GM23338 (cell line): ENCODE measurements at regions not wholly inside any gene's neighbourhood (a gene's known extent, or its start where the extent isn't known, plus 50 kb on each side); places are given as distances from the start of the nearest gene placed in this dataset.

Source experiments
- ATAC-seq: fragments of 200-7000 bp; cut with Tn5 transposase; 3 replicates; pipeline ENCODE4 v1.9.1; 2020
- DNase-seq: peaks from one replicate; pipeline ENCODE4 v3.0.0-alpha.2; 2015; ENCODE audit warnings: low spot score
- H2AFZ ChIP-seq: fragments of 200-600 bp; sonication (generic); 2 replicates; pipeline ENCODE4 v1.8.0; 2016; ENCODE audit warnings: antibody characterized with exemption, mild to moderate bottlenecking, moderate library complexity
- H3F3A ChIP-seq: fragments of 200-600 bp; sonication (generic); replicated peaks from 2 replicates; pipeline ENCODE4 v1.8.0; 2017; ENCODE audit warnings: antibody characterized with exemption, mixed run types, low read depth
- H3K27ac ChIP-seq: fragments of 200-600 bp; sonication (generic); 2 replicates; pipeline ENCODE4 v1.6.1; 2016; ENCODE audit warnings: low read depth
- H3K27me3 ChIP-seq: fragments of 200-600 bp; sonication (generic); 2 replicates; pipeline ENCODE4 v1.8.0; 2016; ENCODE audit warnings: mild to moderate bottlenecking, mixed run types, moderate library complexity; ENCODE audit not compliant: insufficient read depth
- H3K36me3 ChIP-seq: fragments of 200-600 bp; sonication (generic); 2 replicates; pipeline ENCODE4 v1.8.0; 2016; ENCODE audit warnings: mild to moderate bottlenecking; ENCODE audit not compliant: insufficient read depth
- H3K4me1 ChIP-seq: fragments of 200-600 bp; sonication (generic); 2 replicates; pipeline ENCODE4 v1.8.0; 2016; ENCODE audit warnings: mild to moderate bottlenecking, moderate library complexity; ENCODE audit not compliant: insufficient read depth
- H3K4me2 ChIP-seq: fragments of 200-600 bp; sonication (generic); 2 replicates; pipeline ENCODE4 v1.7.1; 2017; ENCODE audit warnings: mixed run types
- H3K4me3 ChIP-seq: fragments of 200-600 bp; sonication (generic); 2 replicates; pipeline ENCODE4 v1.6.1; 2016; ENCODE audit warnings: mixed run types
- H3K79me2 ChIP-seq: fragments of 200-600 bp; sonication (generic); replicated peaks from 2 replicates; pipeline ENCODE4 v1.8.0; 2017; ENCODE audit warnings: mild to moderate bottlenecking; ENCODE audit not compliant: insufficient read depth
- H3K9me2 ChIP-seq: fragments of 200-600 bp; sonication (generic); 2 replicates; pipeline ENCODE4 v1.8.0; 2017; ENCODE audit not compliant: insufficient read depth
- H4K20me1 ChIP-seq: fragments of 200-600 bp; sonication (generic); replicated peaks from 2 replicates; pipeline ENCODE4 v1.8.0; 2017; ENCODE audit warnings: mild to moderate bottlenecking; ENCODE audit not compliant: insufficient read depth
- H3K27ac Mint-ChIP-seq: 2 replicates; pipeline ENCODE4 v1.8.0; 2020; ENCODE audit warnings: inconsistent platforms, mild to moderate bottlenecking, moderate library complexity, mixed read lengths
- H3K27me3 Mint-ChIP-seq: 3 replicates; pipeline ENCODE4 v1.8.0; 2022; ENCODE audit warnings: low read depth, mild to moderate bottlenecking, moderate library complexity, mixed read lengths, inconsistent platforms; ENCODE audit not compliant: insufficient read depth, poor library complexity
- H3K36me3 Mint-ChIP-seq: 3 replicates; pipeline ENCODE4 v1.8.0; 2021; ENCODE audit warnings: low read depth, mild to moderate bottlenecking, inconsistent platforms, moderate library complexity, mixed read lengths
- H3K4me1 Mint-ChIP-seq: 3 replicates; pipeline ENCODE4 v1.8.0; 2020; ENCODE audit warnings: mild to moderate bottlenecking, inconsistent platforms, mixed read lengths
- H3K4me3 Mint-ChIP-seq: 3 replicates; pipeline ENCODE4 v1.8.0; 2021; ENCODE audit warnings: moderate library complexity, mild to moderate bottlenecking, inconsistent platforms, mixed read lengths
- H3K9me3 Mint-ChIP-seq: 3 replicates; pipeline ENCODE4 v1.8.0; 2020; ENCODE audit warnings: moderate library complexity, mild to moderate bottlenecking, inconsistent platforms, mixed read lengths
- EZH2phosphoT487 ChIP-seq: fragments of 200-600 bp; sonication (generic); IDR thresholded peaks from one replicate; pipeline ENCODE4 v1.8.1; 2018; ENCODE audit warnings: antibody characterized with exemption; ENCODE audit not compliant: unreplicated experiment
- STAT1 ChIP-seq: IDR thresholded peaks from one replicate; pipeline ENCODE4 v1.6.1; 2016; ENCODE audit warnings: antibody characterized with exemption; ENCODE audit not compliant: unreplicated experiment
- TF ChIP-seq, protein P1 (sequence below): IDR thresholded peaks from one replicate; pipeline ENCODE4 v1.6.1; 2018; ENCODE audit warnings: antibody characterized with exemption; ENCODE audit not compliant: unreplicated experiment
- TF ChIP-seq, protein P2 (sequence below): IDR thresholded peaks from 2 replicates; pipeline ENCODE4 v1.6.1; 2016; ENCODE audit warnings: antibody characterized with exemption
- TF ChIP-seq, protein P3 (sequence below): fragments of 250-450 bp; sonication (Bioruptor Pico); IDR thresholded peaks from 2 replicates; pipeline ENCODE4 v1.5.0; 2020; ENCODE audit warnings: mild to moderate bottlenecking, moderate library complexity

DNA sequence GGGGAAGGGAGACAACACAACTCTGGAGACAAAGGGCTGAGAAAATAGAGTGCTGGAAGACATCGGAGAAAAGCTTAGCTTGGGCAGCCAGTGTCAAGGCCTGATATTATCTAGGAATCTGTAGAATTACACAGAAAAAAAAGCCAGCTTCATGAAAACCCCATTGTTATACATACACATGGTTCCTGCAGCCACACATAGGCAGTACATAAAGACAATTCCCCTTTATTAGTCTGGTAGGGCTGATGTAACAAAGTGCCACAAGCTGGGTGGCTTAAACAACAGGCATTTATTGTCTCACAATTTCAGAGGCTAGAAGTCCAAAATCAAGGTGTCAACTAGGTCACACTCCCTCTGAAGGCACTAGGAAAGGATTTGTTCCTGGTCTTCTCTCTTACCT is 503.5 kb downstream of the MID1IP1 start:
- H3F3A ChIP-seq = no peaks in the 10 kb centered on the region
- H3K4me1 Mint-ChIP-seq = 0 out of 3 replicates have a peak, but pooled peaks cover under 1% of the 10 kb centered on the region
- H3K36me3 ChIP-seq = no peaks in the 10 kb centered on the region

More for the DNA sequence above, 503.5 kb downstream of the MID1IP1 start:
- no peak overlapping the region for H3K27ac ChIP-seq
- no peak overlapping the region for H2AFZ ChIP-seq
- no peaks in the 10 kb centered on the region for H3K79me2 ChIP-seq
- H4K20me1 ChIP-seq = no peaks in the 10 kb centered on the region
- no peak overlapping the region for H3K4me2 ChIP-seq
- no peak overlapping the region for H3K4me3 ChIP-seq
- H3K9me3 Mint-ChIP-seq = peaks cover 29% of the 10 kb centered on the region; the same call in 2 of the 3 replicates
- no peaks in the 10 kb centered on the region for H3K36me3 Mint-ChIP-seq
- TF ChIP-seq EZH2phosphoT487 = no peak
- TF ChIP-seq, protein P1, sequence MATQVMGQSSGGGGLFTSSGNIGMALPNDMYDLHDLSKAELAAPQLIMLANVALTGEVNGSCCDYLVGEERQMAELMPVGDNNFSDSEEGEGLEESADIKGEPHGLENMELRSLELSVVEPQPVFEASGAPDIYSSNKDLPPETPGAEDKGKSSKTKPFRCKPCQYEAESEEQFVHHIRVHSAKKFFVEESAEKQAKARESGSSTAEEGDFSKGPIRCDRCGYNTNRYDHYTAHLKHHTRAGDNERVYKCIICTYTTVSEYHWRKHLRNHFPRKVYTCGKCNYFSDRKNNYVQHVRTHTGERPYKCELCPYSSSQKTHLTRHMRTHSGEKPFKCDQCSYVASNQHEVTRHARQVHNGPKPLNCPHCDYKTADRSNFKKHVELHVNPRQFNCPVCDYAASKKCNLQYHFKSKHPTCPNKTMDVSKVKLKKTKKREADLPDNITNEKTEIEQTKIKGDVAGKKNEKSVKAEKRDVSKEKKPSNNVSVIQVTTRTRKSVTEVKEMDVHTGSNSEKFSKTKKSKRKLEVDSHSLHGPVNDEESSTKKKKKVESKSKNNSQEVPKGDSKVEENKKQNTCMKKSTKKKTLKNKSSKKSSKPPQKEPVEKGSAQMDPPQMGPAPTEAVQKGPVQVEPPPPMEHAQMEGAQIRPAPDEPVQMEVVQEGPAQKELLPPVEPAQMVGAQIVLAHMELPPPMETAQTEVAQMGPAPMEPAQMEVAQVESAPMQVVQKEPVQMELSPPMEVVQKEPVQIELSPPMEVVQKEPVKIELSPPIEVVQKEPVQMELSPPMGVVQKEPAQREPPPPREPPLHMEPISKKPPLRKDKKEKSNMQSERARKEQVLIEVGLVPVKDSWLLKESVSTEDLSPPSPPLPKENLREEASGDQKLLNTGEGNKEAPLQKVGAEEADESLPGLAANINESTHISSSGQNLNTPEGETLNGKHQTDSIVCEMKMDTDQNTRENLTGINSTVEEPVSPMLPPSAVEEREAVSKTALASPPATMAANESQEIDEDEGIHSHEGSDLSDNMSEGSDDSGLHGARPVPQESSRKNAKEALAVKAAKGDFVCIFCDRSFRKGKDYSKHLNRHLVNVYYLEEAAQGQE = no peak
- TF ChIP-seq, protein P2, sequence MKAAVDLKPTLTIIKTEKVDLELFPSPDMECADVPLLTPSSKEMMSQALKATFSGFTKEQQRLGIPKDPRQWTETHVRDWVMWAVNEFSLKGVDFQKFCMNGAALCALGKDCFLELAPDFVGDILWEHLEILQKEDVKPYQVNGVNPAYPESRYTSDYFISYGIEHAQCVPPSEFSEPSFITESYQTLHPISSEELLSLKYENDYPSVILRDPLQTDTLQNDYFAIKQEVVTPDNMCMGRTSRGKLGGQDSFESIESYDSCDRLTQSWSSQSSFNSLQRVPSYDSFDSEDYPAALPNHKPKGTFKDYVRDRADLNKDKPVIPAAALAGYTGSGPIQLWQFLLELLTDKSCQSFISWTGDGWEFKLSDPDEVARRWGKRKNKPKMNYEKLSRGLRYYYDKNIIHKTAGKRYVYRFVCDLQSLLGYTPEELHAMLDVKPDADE = no peak
- TF ChIP-seq, protein P3, sequence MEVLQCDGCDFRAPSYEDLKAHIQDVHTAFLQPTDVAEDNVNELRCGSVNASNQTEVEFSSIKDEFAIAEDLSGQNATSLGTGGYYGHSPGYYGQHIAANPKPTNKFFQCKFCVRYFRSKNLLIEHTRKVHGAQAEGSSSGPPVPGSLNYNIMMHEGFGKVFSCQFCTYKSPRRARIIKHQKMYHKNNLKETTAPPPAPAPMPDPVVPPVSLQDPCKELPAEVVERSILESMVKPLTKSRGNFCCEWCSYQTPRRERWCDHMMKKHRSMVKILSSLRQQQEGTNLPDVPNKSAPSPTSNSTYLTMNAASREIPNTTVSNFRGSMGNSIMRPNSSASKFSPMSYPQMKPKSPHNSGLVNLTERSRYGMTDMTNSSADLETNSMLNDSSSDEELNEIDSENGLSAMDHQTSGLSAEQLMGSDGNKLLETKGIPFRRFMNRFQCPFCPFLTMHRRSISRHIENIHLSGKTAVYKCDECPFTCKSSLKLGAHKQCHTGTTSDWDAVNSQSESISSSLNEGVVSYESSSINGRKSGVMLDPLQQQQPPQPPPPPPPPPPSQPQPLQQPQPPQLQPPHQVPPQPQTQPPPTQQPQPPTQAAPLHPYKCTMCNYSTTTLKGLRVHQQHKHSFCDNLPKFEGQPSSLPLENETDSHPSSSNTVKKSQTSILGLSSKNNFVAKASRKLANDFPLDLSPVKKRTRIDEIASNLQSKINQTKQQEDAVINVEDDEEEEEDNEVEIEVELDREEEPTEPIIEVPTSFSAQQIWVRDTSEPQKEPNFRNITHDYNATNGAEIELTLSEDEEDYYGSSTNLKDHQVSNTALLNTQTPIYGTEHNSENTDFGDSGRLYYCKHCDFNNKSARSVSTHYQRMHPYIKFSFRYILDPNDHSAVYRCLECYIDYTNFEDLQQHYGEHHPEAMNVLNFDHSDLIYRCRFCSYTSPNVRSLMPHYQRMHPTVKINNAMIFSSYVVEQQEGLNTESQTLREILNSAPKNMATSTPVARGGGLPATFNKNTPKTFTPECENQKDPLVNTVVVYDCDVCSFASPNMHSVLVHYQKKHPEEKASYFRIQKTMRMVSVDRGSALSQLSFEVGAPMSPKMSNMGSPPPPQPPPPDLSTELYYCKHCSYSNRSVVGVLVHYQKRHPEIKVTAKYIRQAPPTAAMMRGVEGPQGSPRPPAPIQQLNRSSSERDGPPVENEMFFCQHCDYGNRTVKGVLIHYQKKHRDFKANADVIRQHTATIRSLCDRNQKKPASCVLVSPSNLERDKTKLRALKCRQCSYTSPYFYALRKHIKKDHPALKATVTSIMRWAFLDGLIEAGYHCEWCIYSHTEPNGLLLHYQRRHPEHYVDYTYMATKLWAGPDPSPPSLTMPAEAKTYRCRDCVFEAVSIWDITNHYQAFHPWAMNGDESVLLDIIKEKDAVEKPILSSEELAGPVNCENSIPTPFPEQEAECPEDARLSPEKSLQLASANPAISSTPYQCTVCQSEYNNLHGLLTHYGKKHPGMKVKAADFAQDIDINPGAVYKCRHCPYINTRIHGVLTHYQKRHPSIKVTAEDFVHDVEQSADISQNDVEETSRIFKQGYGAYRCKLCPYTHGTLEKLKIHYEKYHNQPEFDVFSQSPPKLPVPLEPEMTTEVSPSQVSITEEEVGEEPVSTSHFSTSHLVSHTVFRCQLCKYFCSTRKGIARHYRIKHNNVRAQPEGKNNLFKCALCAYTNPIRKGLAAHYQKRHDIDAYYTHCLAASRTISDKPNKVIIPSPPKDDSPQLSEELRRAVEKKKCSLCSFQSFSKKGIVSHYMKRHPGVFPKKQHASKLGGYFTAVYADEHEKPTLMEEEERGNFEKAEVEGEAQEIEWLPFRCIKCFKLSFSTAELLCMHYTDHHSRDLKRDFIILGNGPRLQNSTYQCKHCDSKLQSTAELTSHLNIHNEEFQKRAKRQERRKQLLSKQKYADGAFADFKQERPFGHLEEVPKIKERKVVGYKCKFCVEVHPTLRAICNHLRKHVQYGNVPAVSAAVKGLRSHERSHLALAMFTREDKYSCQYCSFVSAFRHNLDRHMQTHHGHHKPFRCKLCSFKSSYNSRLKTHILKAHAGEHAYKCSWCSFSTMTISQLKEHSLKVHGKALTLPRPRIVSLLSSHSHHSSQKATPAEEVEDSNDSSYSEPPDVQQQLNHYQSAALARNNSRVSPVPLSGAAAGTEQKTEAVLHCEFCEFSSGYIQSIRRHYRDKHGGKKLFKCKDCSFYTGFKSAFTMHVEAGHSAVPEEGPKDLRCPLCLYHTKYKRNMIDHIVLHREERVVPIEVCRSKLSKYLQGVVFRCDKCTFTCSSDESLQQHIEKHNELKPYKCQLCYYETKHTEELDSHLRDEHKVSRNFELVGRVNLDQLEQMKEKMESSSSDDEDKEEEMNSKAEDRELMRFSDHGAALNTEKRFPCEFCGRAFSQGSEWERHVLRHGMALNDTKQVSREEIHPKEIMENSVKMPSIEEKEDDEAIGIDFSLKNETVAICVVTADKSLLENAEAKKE = no peak
- no peak for TF ChIP-seq STAT1
- ATAC-seq = no peak
- no peak overlapping the region for H3K27ac Mint-ChIP-seq
- no peaks in the 10 kb centered on the region for H3K9me2 ChIP-seq
- H3K4me3 Mint-ChIP-seq = no peak overlapping the region
- no peaks in the 10 kb centered on the region for H3K27me3 ChIP-seq
- H3K4me1 ChIP-seq = no peaks in the 10 kb centered on the region
- H3K27me3 Mint-ChIP-seq = no peaks in the 10 kb centered on the region
- DNase-seq = no peak
